NCI-H82 (cell line): ENCODE measurements at regions not wholly inside any gene's neighbourhood (a gene's known extent, or its start where the extent isn't known, plus 50 kb on each side); places are given as distances from the start of the nearest gene placed in this dataset.
"Not testable (repeated sequence)": the region's sequence is repeated elsewhere in the genome, so short reads cannot be mapped to it uniquely, and the experiment has no call there.

Experiments used
- DNase-seq: peaks from one replicate; lab custom pipeline; 2025; lab: John Stamatoyannopoulos, UW

DNA sequence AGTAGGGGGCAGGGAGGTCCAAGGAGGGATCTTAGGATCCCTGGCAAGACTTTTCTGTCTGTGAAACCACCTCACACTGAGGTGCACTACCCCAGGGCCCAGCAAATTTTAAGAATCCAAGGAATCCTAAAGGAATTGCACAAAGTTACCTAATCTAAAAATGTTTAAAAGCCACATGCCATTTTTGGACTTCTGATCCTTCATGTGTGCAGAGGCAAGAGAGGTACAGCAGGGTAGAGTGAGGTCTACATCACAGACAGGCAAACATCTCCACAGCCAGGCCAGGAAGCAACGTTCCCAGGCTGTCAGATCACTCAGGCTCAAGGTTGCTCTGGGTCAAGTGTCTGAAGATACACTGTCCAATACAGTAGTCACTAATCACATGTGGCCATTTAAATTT is 324.6 kb upstream of the DUSP10 start:
- no peak for DNase-seq

DNA sequence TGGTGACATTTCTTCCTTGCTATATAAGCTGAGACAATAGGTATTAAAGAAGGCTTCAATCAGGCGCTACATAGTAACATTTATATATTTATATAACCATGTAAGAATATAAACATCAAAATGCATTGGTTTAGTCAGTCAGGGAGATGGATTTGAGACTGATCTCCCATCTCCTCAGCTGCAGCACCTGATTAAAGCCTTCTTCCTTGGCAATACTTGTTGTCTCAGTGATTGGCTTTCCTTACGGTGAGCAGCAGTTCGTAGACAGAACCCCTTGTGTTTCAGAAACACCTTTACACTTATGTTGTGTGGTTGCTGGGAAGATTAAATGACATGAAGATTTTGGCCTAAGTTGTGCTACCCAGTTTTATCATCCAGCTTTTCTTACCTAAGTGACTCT is 323.3 kb upstream of the DUSP10 start:
- no peak for DNase-seq

DNA sequence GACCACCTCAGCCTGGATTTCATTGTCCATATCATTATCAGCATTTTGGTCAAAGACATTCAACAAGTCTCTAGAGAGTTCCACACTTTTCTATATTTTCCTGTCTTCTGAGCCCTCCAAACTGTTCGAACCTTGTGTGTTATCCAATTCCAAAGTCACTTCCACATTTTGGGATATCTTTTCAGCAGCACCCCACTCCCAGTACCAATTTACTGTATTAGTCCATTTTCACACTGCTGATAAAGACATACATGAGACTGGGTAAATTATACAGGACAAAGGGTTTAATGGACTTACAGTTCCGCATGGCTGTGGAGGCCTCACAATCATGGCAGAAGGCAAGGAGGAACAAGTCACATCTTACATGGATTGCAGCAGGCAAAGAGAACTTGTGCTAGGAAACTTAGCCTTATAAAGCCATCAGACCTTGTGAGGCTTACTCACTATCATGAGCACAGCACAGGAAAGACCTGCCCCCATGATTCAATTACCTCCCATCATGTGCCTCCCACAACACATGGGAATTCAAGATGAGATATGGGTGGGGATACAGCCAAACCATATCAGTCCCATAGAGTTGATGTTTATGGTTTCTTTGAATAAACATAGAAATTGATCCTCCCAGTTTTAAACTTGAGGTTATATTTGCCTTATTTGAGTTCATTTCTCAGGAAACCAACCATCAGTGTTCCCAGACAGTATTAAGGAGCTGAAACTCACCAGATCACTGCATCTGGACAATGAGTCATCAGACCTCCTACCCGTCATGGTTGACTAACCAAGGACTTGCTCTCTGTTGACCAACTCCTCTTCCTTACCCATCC is 322.7 kb upstream of the DUSP10 start:
- no peak for DNase-seq

DNA sequence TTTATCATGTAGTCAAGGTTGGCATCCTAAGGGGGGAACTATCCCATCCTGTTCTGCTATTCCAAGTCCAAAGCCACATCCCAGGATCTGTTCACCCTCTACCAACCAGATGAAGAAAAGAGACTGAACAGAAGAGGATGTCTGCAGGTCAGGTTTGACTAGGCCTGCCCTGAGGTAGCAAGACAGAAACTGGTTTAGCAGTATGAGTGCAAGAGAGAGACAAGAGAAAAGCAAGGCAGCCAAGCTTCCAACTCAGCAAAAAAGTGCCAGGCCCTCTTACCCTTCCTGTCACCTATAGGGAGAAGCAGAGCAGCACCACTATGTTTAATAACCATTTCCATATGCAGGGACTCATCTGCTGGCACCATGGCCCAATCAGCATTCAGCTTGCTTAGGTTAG is 320.8 kb upstream of the DUSP10 start:
- no peak for DNase-seq

DNA sequence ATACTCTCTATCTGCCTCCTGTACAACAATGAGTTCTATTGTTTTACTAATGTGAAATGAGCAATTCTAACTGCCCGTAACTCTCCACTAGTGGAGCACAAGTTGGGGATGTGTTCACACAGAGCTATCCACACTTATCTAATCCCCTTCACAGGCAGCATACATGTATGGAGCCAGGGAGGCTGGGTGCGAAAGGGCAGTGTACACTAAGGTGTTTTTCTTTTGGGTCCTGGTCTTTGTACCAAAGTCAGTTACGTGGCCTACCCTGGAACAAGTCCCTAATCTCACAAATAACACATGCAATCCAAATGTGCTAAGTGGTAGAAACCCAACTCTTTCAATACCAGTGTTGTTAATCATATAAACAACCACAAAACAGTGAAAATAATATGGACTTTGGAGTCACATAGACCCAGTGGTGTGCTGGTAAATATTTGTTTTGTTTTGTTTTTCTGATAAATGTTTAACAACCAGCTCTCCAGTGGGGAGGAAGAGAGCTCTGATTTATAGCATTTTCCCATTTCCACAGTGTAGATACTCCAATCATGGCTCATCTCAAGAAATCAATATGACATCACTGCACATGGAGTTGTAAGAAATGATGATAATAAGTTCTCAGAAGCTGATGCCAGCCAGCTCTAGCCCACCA is 319.9 kb upstream of the DUSP10 start:
- DNase-seq: no peak

DNA sequence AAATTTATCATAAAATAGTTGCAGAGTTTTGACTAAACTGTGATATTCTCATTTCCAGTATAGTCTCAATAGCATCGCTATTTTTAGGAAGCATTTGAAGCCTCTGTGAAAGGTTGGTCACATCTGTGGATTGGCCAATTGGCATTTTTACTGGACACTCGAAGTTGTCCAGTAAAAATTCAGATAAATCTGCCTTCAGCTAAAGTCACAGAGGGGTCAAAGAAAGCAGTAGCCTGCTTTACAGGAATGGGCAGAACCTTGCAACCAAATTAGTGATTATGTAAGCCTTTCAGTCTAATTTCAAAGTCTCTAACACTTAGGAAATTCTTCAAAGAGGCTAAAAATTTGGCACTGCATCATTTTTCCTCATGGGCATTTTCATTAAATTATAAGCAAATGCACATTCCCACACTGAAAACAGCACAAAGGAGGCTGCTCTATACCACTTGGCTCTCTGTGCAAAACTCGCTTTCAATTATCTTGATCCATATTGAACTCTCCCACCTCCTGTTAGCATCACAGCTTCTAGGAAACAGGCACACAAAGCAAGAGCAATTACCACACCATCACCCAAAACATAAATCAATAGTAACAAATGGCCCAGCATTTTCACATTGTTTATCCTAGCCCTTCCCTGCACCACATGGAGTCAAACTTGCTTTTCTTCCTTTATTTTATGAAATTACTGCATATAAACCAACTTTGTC is 318.5 kb upstream of the DUSP10 start:
- DNase-seq: no peak

DNA sequence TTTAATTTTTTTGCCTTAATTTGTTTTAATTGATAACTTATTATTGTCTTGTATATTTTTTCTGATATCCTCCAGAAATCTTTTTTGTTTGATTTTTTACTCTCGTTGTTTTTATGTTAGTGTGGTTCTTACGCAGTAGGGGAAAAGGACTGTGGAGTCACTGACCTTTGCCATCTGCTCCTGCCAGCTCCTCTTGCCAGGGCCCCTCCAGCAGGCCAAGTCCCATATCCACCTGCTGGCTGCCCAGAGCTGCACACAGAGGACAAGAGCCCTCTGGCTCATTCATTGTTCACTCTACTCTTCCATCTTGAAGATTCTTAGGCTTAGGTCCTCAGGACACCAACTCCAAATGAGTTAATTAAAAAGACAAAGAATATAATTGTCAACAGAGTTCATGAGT is 316.4 kb upstream of the DUSP10 start:
- DNase-seq: no peak

DNA sequence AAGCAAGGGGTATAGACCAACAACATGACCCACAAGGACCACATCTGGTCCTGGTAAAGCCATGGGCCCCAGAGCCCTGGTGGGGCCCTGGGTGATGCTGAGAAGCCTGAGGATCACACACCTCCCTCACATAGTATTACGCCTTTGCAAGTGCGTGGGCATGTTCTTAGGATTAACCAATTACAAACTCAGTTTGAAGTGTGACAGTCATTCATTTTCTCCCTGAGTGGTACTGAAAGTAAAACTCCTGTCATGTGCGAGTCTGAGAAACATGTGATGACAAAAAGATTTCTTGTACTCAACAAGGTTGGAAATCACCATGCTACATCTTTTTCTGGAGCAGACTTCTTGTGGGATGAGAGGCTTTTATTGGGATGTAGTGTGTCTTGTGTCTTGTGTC is 315.3 kb upstream of the DUSP10 start:
- no peak for DNase-seq

DNA sequence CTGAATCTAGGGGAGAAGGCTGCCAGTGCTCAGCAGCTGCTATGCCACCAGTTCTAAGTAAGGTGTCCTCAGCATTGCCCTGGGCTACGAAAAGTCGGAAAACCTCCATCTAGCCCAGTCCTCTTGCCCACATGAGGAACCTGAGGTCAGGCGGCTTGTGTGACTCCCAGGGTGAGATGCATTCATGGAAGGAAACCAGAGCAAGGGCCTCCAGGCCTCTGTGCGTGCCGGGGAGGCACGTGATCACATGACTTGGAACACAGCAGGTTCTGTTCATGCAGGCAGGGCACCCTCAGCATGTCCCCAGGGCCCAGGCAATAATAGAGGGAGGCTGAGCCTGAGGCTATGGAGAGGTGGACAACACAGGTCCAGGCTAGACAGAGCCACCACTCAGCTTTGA is 312.5 kb upstream of the DUSP10 start:
- DNase-seq: no peak

DNA sequence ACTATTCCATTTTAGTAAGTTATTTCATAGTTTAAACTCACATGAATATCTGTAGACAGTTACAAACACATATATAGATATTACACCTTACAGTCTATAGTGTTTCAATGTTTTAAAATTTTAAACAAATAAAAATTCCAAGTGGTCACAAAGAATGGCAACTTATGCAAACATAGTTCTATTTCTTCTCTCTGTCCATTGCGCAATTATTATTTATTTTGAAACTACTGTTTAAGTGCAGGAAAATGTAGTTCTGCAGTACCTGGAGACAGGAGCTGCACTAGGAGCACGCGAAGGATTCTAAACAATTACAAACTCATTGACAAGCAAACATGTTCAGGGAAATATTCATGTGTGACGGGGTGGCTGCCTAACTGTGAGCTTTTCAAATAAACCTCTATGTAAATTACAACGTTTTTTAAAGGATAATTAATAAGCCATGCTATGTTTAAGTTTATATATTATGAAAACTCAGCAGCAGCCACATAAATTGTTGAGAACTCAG is 312.0 kb upstream of the DUSP10 start:
- DNase-seq: no peak

DNA sequence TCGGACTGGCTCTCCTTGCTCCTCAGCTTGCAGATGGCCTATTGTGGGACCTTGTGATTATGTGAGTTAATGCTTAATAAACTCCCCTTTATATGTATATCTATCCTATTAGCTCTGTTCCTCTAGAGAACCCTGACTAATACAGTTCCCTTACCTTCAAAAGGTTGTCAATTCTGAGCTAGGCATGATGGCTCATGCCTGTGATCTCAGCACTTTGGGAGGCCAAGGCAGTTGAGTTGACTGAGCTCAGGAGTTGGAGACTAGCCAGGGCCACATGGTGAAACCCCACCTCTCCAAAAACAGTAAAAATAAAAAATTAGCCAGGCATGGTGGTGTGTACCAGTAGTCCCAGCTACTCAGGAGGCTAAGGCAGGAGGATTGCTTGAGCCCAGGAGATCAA is 309.4 kb upstream of the DUSP10 start:
- DNase-seq: not testable (repeated sequence)

DNA sequence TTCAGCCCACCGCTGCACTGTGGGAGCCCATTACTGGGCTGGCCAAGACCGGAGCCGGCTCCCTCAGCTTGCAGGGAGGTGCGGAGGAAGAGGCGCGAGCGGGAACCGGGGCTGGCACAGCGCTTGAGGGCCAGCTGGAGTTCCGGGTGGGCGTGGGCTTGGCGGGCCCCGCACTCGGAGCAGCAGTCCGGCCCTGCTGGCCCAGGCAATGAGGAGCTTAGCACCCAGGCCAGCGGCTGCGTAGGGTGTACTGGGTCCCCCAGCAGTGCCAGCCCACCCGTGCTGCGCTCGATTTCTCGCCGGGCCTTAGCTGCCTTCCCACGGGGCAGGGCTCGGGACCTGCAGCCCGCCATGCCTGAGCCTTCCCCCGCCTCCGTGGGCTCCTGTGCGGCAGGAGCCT is 307.8 kb upstream of the DUSP10 start:
- not testable (repeated sequence) for DNase-seq

DNA sequence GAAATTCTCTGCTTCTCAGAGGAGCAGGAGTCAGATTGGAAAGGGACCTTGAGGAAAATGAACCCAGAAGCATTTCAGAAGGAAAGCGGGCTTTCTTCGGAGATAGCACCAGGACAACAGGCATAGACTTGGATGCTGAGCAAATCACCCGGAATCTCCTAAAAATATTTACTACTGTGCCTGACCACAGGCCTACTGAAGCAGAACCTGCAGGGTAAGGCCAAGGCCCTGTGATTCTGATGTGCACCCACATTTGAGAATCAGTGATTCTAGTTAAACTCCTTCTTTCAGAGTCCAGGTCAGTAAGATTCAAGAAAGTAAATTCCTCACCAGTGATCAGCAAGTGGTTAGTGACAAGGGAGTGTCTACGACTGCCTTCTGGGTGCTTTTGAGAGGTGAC is 307.3 kb upstream of the DUSP10 start:
- DNase-seq: no peak

DNA sequence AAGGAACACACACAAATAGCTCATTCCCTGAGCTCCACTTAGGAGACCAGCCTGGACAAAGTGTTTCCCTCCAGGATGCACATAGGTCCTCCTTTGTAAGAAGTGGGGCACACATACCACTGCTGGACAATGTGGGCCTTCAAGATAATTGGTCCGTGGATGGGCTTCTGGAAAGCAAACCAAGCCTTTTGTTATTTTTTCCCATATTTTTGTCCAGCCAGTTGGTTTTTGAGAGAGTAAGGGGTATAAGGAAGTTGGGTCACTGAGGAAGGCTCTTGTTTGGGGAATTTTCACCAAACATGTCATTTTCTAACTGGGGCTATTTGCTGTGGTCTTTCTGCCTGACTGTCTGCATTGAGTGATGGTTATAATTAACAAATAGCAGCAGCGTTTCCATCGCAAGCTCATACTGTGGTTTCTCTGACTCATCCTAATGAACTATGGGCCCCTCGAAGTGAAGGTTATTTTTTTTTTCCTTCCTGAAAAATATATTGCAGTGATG is 306.3 kb upstream of the DUSP10 start:
- no peak for DNase-seq

DNA sequence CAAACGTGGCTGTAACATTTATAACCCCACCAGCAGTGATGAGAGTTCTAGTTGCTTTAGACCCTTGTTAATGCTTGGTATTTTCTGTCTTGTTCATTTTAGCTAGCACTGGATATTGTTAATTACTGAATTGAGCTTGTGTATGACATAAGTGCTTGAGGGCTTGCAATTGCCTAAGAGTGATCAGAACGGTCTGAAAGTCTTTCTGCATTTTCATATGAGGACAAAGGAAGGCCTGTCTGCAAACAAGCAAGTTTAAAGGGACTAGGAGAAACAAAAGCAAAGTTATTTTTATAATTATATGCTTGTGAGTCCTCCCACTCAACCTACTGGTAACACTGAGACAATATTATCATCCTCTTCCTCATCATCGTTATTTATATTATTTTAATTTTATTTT is 305.5 kb upstream of the DUSP10 start:
- no peak for DNase-seq

DNA sequence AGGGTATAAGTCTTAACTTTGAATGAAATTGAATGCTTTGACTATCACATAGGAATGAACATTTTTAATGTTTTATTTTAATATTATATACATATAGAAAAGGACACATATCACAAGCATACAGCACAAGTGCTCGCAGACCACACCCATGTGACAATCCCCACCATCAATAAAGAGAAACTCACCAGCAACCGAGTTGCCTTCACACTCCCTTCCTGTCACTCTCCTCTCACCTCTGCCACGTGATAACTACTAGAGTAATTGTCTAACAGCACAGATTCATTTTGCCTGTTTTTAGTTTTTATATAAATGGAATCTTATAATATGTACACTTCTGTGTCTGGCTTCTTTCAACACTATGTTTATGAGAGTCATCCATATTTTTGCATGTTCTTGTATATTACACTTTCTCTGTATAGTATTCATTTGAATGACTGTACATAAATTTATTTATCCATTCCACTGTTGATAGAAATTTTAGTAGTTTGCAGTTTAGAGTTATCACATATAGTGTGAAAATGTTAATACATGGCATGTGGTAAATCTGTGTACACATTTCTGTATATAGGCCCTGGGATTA is 304.9 kb upstream of the DUSP10 start:
- no peak for DNase-seq

DNA sequence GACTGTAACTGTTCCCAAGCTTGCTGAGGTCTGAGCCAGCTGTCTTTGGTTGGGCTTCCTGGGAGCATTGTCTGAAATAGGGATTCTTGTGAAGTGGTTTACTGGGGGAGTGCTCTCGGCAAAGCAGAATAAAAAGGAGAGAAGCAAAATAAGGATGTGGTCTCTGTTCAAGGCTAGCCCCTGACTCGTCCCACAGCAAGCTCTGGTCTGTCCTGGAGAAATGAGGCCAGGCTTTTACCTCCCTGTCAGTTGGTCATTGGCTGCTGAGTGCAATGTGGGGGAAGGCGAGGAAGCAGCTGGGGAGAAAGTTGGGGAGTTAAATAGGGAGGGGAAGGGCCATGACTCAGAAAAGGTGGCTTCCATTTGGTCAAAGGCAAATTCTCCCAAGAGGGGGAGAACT is 303.9 kb upstream of the DUSP10 start:
- no peak for DNase-seq

DNA sequence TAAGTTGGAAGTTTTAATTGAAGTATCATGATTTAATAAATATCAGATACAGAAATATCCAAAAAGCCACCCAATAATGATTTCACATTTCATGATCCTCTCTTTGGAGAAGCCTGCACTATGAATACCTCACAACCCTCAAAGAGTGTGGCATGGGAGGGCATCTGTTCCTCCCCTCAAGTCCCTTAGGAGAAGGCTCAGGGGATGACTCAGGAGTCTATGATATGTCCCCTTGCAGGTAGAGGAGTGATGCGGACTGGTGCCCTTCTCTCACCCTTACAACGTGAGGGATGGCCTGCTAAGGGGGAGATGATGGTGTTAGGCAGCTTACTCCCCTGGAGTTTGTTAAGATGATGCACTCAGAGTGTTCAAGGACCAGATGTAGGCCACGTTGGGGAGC is 303.3 kb upstream of the DUSP10 start:
- no peak for DNase-seq

DNA sequence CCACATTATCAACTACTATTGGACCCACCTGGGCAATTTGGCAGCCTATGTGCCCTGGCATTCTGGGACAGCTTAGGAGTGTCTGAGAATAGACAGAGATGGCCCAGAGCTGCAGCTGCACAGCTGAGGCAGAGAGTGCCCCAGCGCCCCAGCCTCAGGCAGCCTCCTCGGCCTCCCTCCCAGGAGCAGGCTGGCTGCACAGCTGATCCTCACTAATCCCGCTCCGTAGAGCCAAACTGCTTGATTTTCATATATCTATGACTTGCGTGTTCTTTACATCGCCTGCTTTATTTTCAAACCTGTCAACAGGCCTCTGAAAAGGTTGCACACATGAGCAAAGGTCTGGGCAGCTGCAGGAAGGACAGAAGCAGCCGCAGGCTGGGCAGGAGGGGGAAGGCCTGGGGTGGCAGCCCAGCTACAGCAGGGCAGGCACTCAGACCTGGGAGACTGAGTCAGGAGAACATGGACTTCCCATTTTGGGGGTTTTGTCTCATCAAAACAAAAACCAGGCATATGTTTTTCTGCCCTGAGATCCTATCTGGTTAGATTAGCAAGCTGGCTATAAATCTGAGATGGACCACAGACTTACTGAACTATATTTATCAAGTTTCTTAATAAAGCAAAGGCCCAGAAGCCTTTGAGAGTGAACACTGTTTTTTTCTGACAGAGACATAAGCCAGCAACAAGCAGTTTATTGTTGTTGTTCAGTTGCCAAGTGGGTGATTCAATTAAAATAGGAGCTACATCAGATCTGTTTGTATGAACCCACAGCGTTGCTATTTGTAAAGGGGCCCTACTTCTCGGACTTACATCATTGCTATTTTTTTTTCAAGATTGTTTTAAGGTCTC is 301.8 kb upstream of the DUSP10 start:
- DNase-seq: peak; percentile 64

DNA sequence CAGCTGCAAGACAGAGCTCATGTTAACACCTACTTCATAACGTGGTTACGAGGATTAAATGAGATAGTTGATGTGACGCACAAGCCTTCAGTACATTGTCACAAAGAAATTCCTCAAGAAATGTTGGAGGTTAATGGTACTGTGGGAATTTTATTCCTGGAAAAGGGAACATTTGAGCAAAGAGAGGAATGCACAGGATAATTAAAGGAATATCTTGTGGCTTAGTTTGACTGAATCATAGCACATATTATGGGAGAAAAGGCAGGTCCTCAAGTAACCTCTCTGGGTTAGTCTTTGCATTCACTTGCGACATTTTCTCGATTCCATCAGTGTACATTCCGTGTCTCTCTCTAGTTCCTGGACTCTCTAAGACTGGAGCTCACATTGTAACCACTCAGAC is 300.2 kb upstream of the DUSP10 start:
- no peak for DNase-seq

DNA sequence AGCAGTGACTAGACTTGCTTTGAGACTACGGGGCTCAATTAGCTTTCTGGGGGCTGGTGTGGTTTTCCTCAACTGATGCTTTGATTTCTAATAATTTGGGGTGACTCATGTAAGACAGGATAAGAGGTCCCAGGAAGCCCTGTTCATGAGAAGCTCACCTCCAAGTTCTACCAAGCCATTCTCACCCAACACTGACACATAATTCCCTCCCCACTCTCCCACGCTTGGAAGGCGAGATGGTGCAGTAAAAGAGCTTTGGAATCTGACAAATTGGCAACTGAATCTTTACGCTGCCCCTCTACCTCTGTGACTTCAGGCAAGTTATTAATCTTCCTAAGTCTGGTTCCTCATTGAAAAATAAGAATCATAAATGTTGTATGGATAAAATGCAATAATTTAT is 299.1 kb upstream of the DUSP10 start:
- no peak for DNase-seq
